ENCODE measurements at regions not wholly inside any gene's neighbourhood (a gene's known extent, or its start where the extent isn't known, plus 50 kb on each side); places are given as distances from the start of the nearest gene placed in this dataset.

- H3K4me1 ChIP-seq, result no peaks in the 10 kb centered on the region
- no peaks in the 10 kb centered on the region for H3K27me3 ChIP-seq
- DNase-seq, result no peak
- no peak overlapping the region for H3K27ac ChIP-seq
- TF ChIP-seq POLR2A (IDR thresholded peaks at IDR 0.05) (no peak), CTCF (IDR thresholded peaks at IDR 0.05) (no peak)
- H3K36me3 ChIP-seq, result no peaks in the 10 kb centered on the region
- no peaks in the 10 kb centered on the region for H3K9me3 ChIP-seq
- H3K4me3 ChIP-seq, result no peak overlapping the region
These were observed 109.6 kb upstream of the OLIG2 start for GRCh38 chr21:32916088-32916487.

GRCh38 chr21:32916522-32917099 is 109.1 kb upstream of the OLIG2 start:
- Histone ChIP-seq H3K27me3 (no peaks in the 10 kb centered on the region), H3K4me3 (no peak overlapping the region)
- TF ChIP-seq POLR2A (IDR thresholded peaks at IDR 0.05) (no peak), CTCF (IDR thresholded peaks at IDR 0.05) (no peak)

GRCh38 chr21:32917362-32918135 is 108.2 kb upstream of the OLIG2 start:
- no peaks in the 10 kb centered on the region for H3K27me3 ChIP-seq
- no peaks in the 10 kb centered on the region for H3K36me3 ChIP-seq
- no peak for TF ChIP-seq POLR2A (IDR thresholded peaks at IDR 0.05)
- TF ChIP-seq CTCF (IDR thresholded peaks at IDR 0.05), result no peak
- H3K4me3 ChIP-seq, result no peak overlapping the region
- H3K4me1 ChIP-seq, result no peaks in the 10 kb centered on the region
- H3K27ac ChIP-seq, result no peak overlapping the region
- no peak for DNase-seq
- H3K9me3 ChIP-seq, result no peaks in the 10 kb centered on the region

More at GRCh38 chr21:32916522-32917099, 109.1 kb upstream of the OLIG2 start:
- Histone ChIP-seq H3K36me3 (no peaks in the 10 kb centered on the region), H3K4me1 (no peaks in the 10 kb centered on the region), H3K9me3 (no peaks in the 10 kb centered on the region), H3K27ac (no peak overlapping the region)
- no peak for DNase-seq

GRCh38 chr21:32918478-32919120 is 107.1 kb upstream of the OLIG2 start:
- H3K36me3 ChIP-seq, result no peaks in the 10 kb centered on the region
- TF ChIP-seq POLR2A (IDR thresholded peaks at IDR 0.05), result no peak
- TF ChIP-seq CTCF (IDR thresholded peaks at IDR 0.05), result no peak
- no peak for DNase-seq
- no peaks in the 10 kb centered on the region for H3K4me1 ChIP-seq
- no peak overlapping the region for H3K27ac ChIP-seq
- no peaks in the 10 kb centered on the region for H3K9me3 ChIP-seq
- H3K4me3 ChIP-seq, result no peak overlapping the region
- no peaks in the 10 kb centered on the region for H3K27me3 ChIP-seq

- Histone ChIP-seq H3K4me3 (no peak overlapping the region), H3K4me1 (no peaks in the 10 kb centered on the region), H3K27ac (no peak overlapping the region), H3K9me3 (peaks cover 0 to 7% (median 0%) of the 10 kb centered on the region in 4 donors), H3K27me3 (no peaks in the 10 kb centered on the region), H3K36me3 (no peaks in the 10 kb centered on the region)
- no peak for DNase-seq
- TF ChIP-seq CTCF (IDR thresholded peaks at IDR 0.05) (no peak), POLR2A (IDR thresholded peaks at IDR 0.05) (no peak)
These were observed 105.3 kb upstream of the OLIG2 start for GRCh38 chr21:32920474-32920873.

Data from Peyer's patch (tissue), 4 donors.